Esophagus muscularis mucosa (tissue), 4 donors: ENCODE measurements at regions not wholly inside any gene's neighbourhood (a gene's known extent, or its start where the extent isn't known, plus 50 kb on each side); places are given as distances from the start of the nearest gene placed in this dataset.

Experiments
- DNase-seq: peaks from one replicate; pipeline ENCODE4 v3.0.0-alpha.2; 2017; ENCODE audit errors: extremely low spot score
- H3K27ac ChIP-seq, 4 donors: fragments of 200-600 bp; sonication (generic); replicated peaks in 1 of 4; 1 replicate in 3 of 4; 2 replicates in 1 of 4; pipeline ENCODE4 v1.5.1; 2016 to 2019; ENCODE audit warnings: mild to moderate bottlenecking in 1 of 4
- H3K27me3 ChIP-seq, 4 donors: fragments of 200-600 bp; sonication (generic); one replicate each; pipeline versions ENCODE4 v1.5.1 to v1.6.0; 2016 to 2019
- H3K36me3 ChIP-seq, 4 donors: fragments of 200-600 bp; sonication (generic); one replicate each; pipeline ENCODE4 v1.5.1; 2016 to 2019
- H3K4me1 ChIP-seq, 4 donors: fragments of 200-600 bp; sonication (generic); one replicate each; pipeline ENCODE4 v1.5.1; 2016 to 2019
- H3K4me3 ChIP-seq, 4 donors: fragments of 200-600 bp; sonication (generic); 1 replicate in 2 of 4; 2 replicates in 2 of 4; pipeline ENCODE4 v1.5.1; 2016 to 2019; ENCODE audit warnings: mild to moderate bottlenecking in 4 of 4, moderate library complexity in 1 of 4
- H3K9me3 ChIP-seq, 4 donors: fragments of 200-600 bp; sonication (generic); 1 replicate in 3 of 4; 2 replicates in 1 of 4; pipeline ENCODE4 v1.5.1; 2016 to 2019
- CTCF ChIP-seq, 3 experiments: fragments of 200-600 bp in 2 of 3; fragments of 450-650 bp in 1 of 3; sonication (generic) in 2 of 3; IDR thresholded peaks; one replicate each; pipeline ENCODE4 v1.5.1; 2017 to 2019; ENCODE audit warnings: antibody characterized with exemption in 3 of 3, mild to moderate bottlenecking in 2 of 3, moderate library complexity in 1 of 3
- EP300 ChIP-seq: sonication (generic); formaldehyde crosslinking; IDR thresholded peaks from one replicate; pipeline ENCODE4 v1.6.1; 2017; ENCODE audit warnings: antibody characterized with exemption
- POLR2A ChIP-seq: fragments of 450-650 bp; IDR thresholded peaks from one replicate; pipeline ENCODE4 v1.6.1; 2017; ENCODE audit warnings: antibody characterized with exemption, moderate library complexity, mild to moderate bottlenecking, low read depth
- POLR2AphosphoS5 ChIP-seq, 2 donors: sonication (generic); formaldehyde crosslinking; IDR thresholded peaks; one replicate each; pipeline ENCODE4 v1.6.1; 2017; ENCODE audit warnings: antibody characterized with exemption in 2 of 2
- WGBS: methylation state at CpG from one replicate; pipeline ENCODE4 v1.1.5; 2018; 5-methylcytosine and 5-hydroxymethylcytosine counted together
- intact Hi-C: fragments of 100-400 bp; cut with DNase I; formaldehyde crosslinking; loops from one replicate; pipeline ENCODE4 v1.15.1; 2023

DNA sequence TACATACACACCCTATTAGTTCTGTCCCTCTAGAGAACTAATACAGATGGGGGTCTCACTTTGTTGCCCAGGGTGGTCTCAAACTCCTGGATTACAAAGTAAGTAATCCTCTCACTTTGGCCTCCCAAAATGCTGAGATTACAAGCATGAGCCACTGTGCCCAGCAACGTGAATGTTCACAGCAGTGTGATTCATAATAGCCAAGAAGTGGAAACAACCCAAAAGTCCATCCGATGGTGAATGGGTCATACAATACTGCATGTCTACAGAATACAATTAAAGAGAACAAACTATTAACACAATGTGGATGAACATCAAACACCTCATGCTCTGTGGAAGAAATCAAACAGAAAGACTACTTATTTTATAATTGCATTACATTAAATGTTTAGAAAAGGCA is 57.3 kb upstream of the SYNE2 start:
- H3K36me3 ChIP-seq = no peaks in the 10 kb centered on the region
- intact Hi-C loops = loop anchor here (10.0 kb wide), 1 partner anchor 509 kb away; no protein-coding TSS in a partner anchor
- WGBS = 66% methylated on average over 2 of the region's 2 CpGs

GRCh38 chr14:63800083-63800482 is 52.7 kb upstream of the SYNE2 start:
- H3K9me3 ChIP-seq = no peaks in the 10 kb centered on the region
- H3K4me3 ChIP-seq = peak overlapping the region; percentile 4 to 39 (median 32)
- TF ChIP-seq POLR2A = no peak
- TF ChIP-seq POLR2AphosphoS5 (IDR thresholded peaks at IDR 0.05) = no peak
- intact Hi-C loops = loop anchor here (10.0 kb wide), 1 partner anchor 185 kb away; no protein-coding TSS in a partner anchor
- no peaks in the 10 kb centered on the region for H3K27me3 ChIP-seq
- DNase-seq = no peak
- H3K27ac ChIP-seq = no peak overlapping the region
- H3K4me1 ChIP-seq = peaks cover 0 to 11% (median 10%) of the 10 kb centered on the region in 4 donors
- WGBS = 73% methylated on average over 2 of the region's 2 CpGs
- no peaks in the 10 kb centered on the region for H3K36me3 ChIP-seq

More for the DNA sequence above, 57.3 kb upstream of the SYNE2 start:
- TF ChIP-seq POLR2AphosphoS5 (IDR thresholded peaks at IDR 0.05) (no peak), POLR2A (no peak)
- Histone ChIP-seq H3K4me1 (peaks cover 0 to 11% (median 10%) of the 10 kb centered on the region in 4 donors), H3K27me3 (no peaks in the 10 kb centered on the region), H3K9me3 (no peaks in the 10 kb centered on the region), H3K4me3 (no peak overlapping the region), H3K27ac (no peak overlapping the region)
- no peak for DNase-seq

DNA sequence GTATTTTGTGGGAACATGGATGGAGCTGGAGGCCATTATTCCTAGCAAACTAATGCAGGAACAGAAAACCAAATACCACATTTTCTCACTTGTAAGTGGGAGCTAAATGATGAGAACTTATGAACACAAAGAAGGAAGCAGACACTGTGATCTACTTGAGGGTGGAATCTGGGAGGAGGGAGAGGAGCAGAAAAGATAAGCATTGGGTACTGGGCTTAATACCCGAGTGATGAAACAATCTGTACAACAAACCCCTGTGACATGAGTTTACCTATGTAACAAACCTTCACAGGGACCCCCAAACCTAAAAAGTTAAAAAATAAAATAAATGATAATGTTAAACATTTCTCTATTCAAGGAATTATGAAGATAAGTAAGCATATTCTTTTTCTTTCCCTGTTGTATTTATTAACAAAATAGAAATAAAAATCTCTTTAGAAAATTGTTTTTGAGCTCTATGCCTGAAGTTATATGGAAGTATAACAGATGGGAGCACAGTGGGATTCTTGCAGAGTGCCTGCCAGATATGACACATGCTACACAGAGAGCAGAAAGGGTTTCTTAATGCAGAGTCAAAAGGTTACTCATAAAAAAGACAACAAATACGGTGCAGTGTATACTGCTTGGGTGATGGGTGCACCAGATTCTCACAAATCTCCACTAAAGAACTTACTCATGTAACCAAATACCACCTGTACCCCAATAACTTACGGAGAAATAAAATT is 52.0 kb upstream of the SYNE2 start:
- WGBS = 88% methylated on average over 3 of the region's 3 CpGs
- H3K4me1 ChIP-seq = peaks cover 0 to 11% (median 10%) of the 10 kb centered on the region in 4 donors
- no peak overlapping the region for H3K4me3 ChIP-seq
- intact Hi-C loops = loop anchor here (10.0 kb wide), 1 partner anchor 184 kb away; no protein-coding TSS in a partner anchor
- TF ChIP-seq CTCF (IDR thresholded peaks at IDR 0.05) (no peak), POLR2AphosphoS5 (IDR thresholded peaks at IDR 0.05) (no peak), POLR2A (no peak), EP300 (no peak)
- H3K36me3 ChIP-seq = no peaks in the 10 kb centered on the region
- H3K27ac ChIP-seq = no peak overlapping the region
- no peak for DNase-seq
- H3K27me3 ChIP-seq = no peaks in the 10 kb centered on the region
- no peaks in the 10 kb centered on the region for H3K9me3 ChIP-seq
